ENCODE measurements at regions not wholly inside any gene's neighbourhood (a gene's known extent, or its start where the extent isn't known, plus 50 kb on each side); places are given as distances from the start of the nearest gene placed in this dataset.

DNA sequence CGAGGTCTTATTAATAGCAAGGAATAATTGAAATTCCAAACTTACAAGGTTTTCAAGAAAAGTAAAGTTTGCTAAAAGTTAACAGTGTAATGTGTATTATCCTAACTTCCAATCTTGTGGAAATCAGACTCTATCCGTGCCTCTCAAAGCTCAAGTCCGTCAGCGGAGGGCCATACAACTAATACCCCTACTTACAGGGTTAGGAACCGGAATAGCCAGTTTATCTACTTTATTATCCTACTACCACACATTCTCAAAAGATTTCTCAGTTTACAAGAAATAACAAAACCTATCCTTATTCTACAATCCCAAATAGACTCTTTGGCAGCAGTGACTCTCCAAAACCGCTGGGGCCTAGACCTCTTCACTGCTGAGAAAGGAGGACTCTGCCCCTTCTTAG, 457.8 kb downstream of the PTPRC start:
- no peak for DNase-seq
- no peaks in the 10 kb centered on the region for H3K36me3 ChIP-seq
- H3K4me1 ChIP-seq, result no peaks in the 10 kb centered on the region
- no peaks in the 10 kb centered on the region for H3K9me3 ChIP-seq
- intact Hi-C loops (cut with DNase I), result no loop called here
- H3K4me3 ChIP-seq, result no peak overlapping the region
- 60 to 73% methylated on average over 6 of the region's 6 CpGs for WGBS, 2 donors
- H3K27ac ChIP-seq, result no peak overlapping the region
- H3K27me3 ChIP-seq, result no peaks in the 10 kb centered on the region
- TF ChIP-seq, protein P1, sequence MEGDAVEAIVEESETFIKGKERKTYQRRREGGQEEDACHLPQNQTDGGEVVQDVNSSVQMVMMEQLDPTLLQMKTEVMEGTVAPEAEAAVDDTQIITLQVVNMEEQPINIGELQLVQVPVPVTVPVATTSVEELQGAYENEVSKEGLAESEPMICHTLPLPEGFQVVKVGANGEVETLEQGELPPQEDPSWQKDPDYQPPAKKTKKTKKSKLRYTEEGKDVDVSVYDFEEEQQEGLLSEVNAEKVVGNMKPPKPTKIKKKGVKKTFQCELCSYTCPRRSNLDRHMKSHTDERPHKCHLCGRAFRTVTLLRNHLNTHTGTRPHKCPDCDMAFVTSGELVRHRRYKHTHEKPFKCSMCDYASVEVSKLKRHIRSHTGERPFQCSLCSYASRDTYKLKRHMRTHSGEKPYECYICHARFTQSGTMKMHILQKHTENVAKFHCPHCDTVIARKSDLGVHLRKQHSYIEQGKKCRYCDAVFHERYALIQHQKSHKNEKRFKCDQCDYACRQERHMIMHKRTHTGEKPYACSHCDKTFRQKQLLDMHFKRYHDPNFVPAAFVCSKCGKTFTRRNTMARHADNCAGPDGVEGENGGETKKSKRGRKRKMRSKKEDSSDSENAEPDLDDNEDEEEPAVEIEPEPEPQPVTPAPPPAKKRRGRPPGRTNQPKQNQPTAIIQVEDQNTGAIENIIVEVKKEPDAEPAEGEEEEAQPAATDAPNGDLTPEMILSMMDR (IDR thresholded peaks at IDR 0.05), result no peak
- no peak for TF ChIP-seq POLR2A (IDR thresholded peaks at IDR 0.05)

DNA sequence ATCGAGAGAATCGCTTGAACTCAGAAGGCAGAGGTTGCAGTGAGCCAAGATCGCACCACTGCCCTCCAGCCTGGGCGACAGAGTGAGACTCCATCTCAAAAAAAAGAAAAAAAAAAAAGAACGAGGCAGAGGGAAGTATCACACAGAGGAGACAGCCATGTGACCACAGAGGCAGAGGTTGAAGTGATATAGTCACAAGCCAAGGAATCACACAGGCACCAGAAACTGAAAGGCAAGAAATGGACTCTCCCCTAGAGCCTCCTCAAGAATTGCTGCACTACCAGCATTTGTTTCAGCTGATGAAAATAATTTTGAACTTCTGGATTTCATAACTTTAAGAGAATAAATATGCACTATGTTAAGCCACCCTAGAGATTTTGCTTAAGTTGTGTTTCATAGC, 459.6 kb downstream of the PTPRC start:
- Histone ChIP-seq H3K9me3 (no peaks in the 10 kb centered on the region), H3K27ac (no peak overlapping the region), H3K4me3 (no peak overlapping the region), H3K4me1 (no peaks in the 10 kb centered on the region), H3K27me3 (no peaks in the 10 kb centered on the region), H3K36me3 (no peaks in the 10 kb centered on the region)
- WGBS, 2 donors, result 70 to 79% methylated on average over 4 to 5 of the region's 5 CpGs
- DNase-seq, result no peak
- TF ChIP-seq POLR2A (IDR thresholded peaks at IDR 0.05), result no peak
- TF ChIP-seq, protein P1 (IDR thresholded peaks at IDR 0.05), result no peak
- intact Hi-C loops (cut with DNase I), result no loop called here

DNA sequence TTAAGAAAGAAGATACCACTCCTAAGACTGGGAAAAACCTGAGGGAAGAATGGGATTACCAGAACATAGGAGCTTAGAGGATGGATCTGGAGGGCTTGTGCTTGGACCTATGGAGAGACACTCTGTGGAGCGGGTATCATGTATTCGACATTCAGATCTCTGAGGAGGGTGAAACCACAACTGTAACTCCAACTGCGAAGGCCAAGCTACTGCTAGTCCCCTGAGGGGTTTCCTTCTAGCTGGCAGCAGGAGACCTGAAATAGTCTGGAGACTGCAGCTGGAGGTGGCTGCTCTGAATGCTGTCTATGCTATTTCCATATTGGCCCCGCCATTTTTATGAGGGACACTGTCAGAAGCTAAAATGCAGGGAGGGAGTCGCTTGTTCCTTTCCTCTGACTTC, 462.3 kb downstream of the PTPRC start:
- Histone ChIP-seq H3K36me3 (no peaks in the 10 kb centered on the region), H3K27ac (no peak overlapping the region), H3K27me3 (no peaks in the 10 kb centered on the region), H3K4me3 (no peak overlapping the region), H3K4me1 (no peaks in the 10 kb centered on the region), H3K9me3 (no peaks in the 10 kb centered on the region)
- intact Hi-C loops (cut with DNase I), result no loop called here
- no peak for DNase-seq
- WGBS, 2 donors, result 88 to 91% methylated on average over 3 to 5 of the region's 5 CpGs
- TF ChIP-seq POLR2A (IDR thresholded peaks at IDR 0.05), result no peak
- TF ChIP-seq, protein P1 (IDR thresholded peaks at IDR 0.05), result no peak

DNA sequence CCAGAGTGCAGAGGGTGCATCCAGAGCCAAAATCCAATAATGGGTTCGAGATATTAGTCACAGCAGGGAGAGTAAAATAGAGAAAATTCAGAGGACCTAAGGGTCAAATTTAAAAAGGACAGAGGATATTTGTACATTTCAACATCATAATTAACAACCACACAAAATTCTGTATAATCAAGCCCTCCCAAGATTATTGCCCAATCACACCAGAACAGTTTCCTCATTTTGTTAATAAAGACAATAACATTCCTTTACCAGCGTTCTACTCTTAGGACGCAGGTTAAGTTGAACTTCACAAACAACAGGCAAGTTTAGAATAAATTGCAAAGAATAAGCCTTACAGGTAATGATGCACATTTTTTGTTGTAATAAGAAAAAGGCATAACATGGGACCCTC, 462.8 kb downstream of the PTPRC start:
- no peaks in the 10 kb centered on the region for H3K36me3 ChIP-seq
- H3K27me3 ChIP-seq, result no peaks in the 10 kb centered on the region
- intact Hi-C loops (cut with DNase I), result no loop called here
- no peaks in the 10 kb centered on the region for H3K9me3 ChIP-seq
- H3K4me3 ChIP-seq, result no peak overlapping the region
- no peaks in the 10 kb centered on the region for H3K4me1 ChIP-seq
- TF ChIP-seq, protein P1 (IDR thresholded peaks at IDR 0.05), result no peak
- no peak for TF ChIP-seq POLR2A (IDR thresholded peaks at IDR 0.05)
- H3K27ac ChIP-seq, result no peak overlapping the region
- DNase-seq, result no peak
- 70 to 71% methylated on average over 3 of the region's 3 CpGs for WGBS, 2 donors

DNA sequence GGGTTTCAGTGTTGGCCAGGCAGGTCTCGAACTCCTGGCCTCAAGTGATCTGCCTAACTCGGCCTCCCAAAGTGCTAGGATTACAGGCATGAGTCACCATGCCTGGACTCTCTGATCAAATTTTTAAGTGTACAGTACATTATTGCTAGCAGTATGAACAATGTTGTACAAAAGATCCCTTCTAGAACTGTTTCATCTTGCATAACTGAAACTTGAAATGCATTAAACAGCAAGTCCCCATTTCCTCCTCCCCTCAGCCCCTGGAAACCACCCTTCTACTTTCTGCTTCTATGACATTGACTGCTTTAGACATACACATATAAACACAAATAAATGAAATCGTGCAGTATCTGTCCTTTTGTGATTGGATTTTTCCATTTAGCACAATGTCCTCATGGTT, 463.4 kb downstream of the PTPRC start:
- H3K36me3 ChIP-seq, result no peaks in the 10 kb centered on the region
- WGBS, 2 donors, result 68 to 69% methylated on average over 3 of the region's 3 CpGs
- intact Hi-C loops (cut with DNase I), result no loop called here
- no peak overlapping the region for H3K4me3 ChIP-seq
- H3K9me3 ChIP-seq, result no peaks in the 10 kb centered on the region
- TF ChIP-seq, protein P1 (IDR thresholded peaks at IDR 0.05), result no peak
- no peak for TF ChIP-seq POLR2A (IDR thresholded peaks at IDR 0.05)
- no peak overlapping the region for H3K27ac ChIP-seq
- H3K27me3 ChIP-seq, result no peaks in the 10 kb centered on the region
- no peaks in the 10 kb centered on the region for H3K4me1 ChIP-seq
- DNase-seq, result no peak
